HG03196 (cell line): ENCODE measurements at regions not wholly inside any gene's neighbourhood (a gene's known extent, or its start where the extent isn't known, plus 50 kb on each side); places are given as distances from the start of the nearest gene placed in this dataset.
"Not testable (repeated sequence)": the region's sequence is repeated elsewhere in the genome, so short reads cannot be mapped to it uniquely, and the experiment has no call there.

Experiments
- ATAC-seq: cut with Tn5 transposase; IDR thresholded peaks from one replicate; pipeline ENCODE4 v1.9.1; 2021; ENCODE audit not compliant: unreplicated experiment

DNA sequence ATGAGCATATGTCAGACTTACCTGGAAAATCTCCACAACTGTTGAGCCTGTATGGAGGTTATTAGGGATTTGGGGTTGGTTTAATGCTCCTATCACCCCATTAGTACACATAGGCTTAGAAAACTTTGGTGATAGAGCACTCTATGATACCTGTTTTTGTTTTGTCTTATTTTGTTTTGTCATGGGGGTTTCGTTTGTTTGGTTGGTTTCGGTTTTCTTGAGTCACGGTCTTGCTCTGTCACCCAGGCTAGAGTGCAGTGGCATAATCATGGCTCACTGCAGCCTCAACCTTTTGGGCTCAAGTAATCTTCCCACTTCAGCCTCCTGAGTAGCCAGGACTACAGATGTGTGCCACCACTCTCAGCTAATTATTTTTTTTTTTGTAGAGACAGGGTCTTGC is 70.0 kb downstream of the MZT1 start:
- ATAC-seq: no peak

DNA sequence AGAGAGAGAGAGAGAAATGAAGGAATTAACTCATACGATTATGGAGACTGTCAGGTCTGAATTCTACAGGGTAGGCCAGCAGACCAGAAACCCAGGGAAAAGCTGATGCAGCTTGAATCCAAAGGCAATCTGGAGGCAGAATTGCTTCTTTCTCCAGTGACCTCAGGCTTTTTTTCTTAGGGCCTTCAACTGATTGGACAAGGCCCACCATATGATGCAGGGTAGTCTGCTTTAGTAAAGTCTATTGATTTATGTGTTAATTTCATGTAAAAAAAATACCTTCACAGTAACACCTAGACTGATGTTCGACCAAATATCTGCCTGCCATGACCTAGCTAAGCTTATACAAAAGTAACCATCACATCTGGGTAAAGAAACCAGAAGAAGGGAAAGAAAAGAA is 71.1 kb downstream of the MZT1 start:
- no peak for ATAC-seq

DNA sequence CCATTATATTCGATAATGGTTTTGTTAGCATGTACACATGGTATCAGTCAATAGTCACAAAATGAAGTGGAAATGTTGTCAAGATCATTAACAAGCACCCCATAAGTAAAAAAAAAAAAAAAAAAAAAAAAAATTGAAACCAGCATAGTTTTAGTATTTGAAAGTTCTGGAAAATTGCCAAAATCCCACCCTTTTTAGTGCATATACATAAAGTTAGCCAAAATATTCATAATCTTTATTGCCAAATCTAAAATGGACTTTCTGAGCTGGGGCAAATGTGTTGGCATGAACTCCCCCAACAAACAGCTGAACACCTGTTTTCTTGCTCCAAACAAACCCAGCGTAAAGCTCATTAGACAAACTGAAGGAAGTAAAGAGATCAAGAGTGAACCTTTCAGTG is 73.9 kb downstream of the MZT1 start:
- ATAC-seq: no peak

DNA sequence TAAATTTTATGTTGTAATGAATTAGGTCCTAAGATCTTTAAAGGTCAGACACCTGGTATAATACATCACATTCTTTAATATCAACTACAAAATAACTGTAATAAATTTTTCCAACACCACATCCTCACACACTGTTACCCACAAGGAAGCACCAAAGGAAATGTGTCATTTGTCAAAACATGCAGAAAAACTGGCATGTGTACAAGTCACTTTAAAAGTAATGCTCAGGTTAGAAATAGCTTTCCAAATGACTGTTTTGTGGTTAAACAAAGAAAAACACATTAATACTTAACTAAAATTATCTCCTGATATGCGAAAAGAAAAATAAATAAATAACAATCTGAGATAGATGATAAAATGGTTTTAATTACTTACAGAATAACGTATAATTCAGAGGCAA is 74.7 kb downstream of the MZT1 start:
- no peak for ATAC-seq

DNA sequence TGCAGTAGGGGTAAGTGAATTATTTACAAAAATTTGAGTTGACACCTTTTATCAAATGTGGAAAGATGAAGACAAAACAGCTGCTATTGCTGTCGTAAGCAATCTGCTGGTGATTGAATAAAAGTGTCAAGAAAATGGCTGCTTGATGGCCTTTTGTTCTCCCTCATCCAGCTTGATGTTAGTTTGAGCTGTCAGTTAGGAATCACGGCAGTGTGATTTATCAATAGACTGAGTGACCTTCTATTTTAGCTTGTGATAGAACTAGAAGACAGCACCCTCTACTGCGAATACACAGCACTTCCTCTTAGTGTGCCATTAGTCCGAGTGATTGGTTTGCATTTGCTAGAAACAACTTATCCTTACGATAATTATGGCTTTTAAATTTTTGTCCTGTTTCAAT is 76.3 kb downstream of the MZT1 start:
- no peak for ATAC-seq

DNA sequence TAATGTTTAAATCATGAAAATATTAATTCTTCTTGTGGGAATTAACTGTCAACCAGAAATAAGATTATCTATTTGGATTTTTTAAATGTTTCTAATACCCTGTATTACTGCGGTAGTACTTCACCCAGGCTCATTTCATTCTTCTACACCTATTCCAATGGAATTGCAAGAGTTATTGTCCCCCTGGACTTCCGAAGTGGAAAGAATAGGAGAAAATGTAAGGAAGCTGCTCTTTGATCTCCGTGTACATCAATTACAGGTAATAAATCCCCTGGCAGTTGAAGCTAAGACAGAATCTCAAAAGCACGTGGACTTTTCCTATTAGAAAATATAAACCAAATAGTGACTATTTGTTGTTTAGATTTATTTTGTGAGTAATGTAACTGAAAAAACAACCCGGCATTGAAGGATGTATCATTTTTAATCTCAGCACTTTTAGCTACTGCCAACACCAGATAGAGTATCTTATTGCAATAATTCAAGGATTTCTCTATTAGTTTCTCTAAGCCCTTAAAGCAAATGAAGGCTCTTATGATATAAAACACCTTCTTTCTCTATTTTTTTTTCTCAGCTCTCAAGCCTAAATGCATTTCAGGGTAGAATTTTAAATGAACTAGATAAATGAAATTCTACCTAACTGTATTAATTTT is 77.3 kb downstream of the MZT1 start:
- ATAC-seq: no peak

DNA sequence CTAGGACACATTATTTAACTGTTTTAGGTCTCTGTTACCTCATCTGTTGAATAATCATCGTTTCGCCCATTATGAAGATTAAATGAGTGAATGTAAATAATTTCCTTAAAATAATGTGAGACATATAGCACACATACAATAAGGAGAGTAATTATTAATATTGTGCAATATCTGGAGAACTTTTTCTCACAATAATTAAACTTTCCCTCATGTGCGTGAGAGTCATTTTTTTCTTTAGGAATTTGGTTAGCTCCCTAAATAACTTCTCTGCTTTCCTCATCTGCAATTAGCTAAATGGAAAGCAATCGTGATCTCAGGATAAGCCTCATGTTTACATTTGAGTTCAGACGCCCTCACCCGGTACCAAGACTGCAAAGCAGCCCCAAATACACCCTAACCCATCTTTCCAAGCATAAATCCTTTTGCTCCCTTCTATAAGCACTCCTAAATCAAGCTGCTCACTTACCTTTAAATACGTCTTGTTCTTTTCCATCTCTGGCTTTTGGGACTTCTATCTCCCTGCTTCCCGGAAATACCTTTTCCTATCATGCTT is 78.8 kb downstream of the MZT1 start:
- ATAC-seq: no peak

DNA sequence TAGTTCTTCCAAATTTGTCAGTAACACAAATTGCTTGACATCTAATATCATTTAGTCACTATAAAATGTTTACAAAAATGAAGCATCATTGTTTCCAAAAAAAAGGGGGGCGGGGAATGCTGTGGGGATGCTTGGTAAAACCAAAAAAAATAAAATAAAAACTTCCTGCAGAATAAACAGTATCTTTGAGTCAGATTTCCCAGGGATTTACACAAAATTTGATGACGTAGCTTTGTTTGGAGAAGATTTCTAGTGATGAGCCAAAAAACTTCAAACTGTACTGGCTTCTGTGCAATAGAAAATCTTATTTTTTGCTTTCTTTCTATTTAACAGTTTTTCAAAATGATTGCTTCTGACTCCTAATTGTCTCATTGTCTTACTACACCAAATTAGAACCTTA is 80.0 kb downstream of the MZT1 start:
- no peak for ATAC-seq

DNA sequence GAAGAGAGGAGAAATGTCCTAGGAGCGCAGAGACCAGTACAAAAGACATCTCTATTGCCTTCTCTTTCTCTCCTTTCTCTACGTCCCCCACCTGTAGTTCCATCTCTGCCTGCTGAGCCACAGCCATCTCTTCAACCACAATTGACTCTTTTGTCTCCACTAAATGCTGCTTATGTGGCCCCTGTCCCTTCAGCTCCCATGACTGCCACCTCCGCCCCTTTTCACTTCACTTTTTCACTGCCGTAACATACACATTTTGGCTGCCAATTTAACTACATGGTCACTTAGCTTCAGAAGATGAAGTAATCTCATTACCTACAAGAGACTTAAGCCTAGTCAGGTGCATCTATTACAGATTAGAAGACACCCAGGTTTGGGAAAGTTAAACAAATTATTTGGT is 81.9 kb downstream of the MZT1 start:
- ATAC-seq: no peak

DNA sequence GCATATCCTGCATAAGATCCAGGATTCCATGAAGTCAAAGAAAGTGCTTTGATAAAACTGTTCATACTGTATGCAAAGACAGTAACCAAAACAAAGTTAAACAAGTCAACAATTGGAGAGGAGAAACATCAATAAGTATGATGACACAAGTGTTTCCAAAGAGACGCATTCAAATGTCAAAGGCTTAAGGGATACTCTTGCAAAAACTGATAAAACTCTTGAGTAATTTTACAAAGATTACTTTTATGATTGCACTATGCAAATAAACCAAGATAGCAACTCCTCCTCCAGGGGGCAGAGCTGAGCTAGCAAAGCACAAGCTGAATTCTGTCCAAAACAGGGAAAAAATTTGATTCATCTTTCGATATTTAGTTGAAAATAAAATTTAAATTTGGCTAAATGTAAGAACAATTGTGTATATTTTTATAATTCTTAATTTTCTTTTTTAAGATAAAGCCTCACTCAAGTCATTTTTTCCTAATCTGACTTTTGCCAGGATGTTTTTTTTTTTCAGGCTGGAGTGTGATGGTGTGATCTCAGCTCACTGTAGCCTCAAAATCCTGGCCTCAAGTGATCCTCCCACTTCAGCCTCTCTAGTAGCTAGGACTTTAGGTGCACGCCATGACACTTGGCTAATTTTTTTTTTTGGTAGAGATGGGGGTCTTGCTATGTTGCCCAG is 84.0 kb downstream of the MZT1 start:
- no peak for ATAC-seq

DNA sequence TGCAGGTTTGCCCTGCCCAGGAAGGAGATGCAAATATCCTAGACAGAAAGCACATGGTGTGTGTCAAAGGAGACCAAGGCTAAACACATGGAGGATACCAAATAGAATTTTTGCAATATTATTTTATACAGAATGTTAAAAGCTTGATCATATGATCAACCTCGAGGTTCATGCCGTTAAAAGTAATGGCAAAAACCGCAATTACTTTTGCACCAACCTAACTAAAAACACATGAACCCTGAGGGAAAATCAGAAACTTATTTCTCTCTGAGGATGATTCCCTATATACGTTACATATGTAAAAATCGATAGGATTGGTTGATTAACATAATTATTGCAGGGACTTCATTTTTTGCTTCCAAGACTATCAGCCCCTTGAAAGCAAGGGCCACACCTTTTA is 88.1 kb downstream of the MZT1 start:
- ATAC-seq: no peak

DNA sequence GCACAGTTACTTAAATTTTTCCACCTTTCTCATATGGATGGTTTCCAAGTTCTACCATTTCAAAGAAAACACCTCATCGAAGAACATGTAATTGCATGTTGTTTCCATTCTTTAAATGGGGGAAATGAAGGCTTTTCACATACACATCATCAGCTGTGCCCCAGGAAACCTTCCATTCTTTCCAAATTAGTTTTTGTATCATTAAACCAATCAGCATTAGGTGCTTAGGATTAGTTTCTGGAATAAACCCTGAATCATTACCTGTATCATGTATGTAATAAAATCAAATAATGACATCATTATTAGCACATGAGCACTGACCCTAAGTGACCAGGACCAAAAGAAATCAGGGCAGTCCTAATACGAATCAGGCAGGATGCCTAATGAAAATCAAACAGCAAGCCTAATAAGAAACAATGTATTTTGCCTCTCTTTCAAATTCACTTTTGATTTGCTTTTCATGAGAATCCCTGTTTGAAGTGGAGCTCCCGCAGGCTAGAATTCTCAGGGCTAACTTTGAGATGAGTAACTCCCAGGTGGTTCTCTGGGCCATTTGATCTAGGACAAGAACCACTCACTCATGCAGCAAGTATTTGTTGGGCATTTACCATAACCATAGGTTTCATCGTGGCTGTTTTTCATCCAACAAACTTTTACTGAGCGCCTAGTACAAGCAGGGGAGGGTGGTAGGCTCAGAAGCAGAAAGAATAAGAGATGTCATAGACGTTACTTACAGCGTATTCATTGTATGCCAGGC is 89.2 kb downstream of the MZT1 start:
- ATAC-seq: no peak

DNA sequence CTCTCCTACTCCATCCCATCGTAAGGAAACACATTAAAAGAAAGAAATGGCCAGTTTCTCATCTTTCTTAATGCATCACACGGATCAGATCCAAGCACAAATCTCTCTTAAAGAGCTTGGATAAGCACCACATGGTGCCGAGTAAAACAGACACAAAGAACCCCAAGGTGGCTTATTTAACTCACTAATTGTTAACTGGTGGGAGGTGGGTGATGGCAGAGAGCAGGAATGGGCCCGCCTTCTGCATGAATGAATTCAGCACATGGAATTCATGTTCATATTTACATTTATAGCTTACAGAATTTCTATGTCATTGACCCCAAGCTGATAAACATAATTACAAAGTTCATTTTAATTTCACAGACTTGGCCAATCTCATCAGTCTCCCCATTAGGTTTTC is 89.9 kb downstream of the MZT1 start:
- ATAC-seq: no peak

DNA sequence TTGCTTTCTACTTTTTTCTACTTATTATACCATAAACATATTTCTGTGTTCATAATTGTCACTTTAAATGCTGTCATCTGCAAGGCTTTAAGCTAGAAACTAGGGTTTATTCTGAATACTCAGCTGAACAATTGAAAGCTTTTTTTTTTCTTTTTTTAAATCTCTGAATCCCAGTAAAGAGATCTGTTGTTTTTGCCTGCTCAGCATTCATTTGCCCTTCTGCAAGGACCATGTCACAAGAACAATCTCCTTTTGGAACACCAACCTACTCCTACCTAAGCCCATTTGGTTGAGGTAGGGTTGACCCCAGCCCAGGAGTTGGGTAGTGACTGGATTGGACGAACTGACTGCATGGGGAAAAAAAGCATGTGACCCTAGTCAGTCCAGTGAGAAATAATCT is 92.6 kb downstream of the MZT1 start:
- ATAC-seq: no peak

DNA sequence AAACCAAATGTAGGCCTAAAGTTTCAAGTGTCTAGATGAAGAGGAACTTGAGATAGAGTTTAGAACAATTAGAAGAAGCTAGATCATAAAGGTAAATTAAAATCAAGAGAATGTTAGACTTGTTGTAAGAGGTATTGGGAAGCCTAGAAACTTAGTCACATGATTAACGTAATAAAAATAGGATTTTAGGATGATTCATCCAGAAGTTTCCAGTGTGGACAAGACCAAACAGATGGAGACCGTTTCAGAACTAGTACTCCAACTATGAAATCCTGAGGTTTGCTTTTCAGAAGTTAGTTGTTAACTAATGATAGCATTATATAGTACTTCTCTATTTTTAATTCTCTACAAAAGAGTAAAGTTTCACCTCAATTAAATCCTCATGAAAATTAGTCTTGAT is 104.9 kb downstream of the MZT1 start:
- ATAC-seq: no peak

DNA sequence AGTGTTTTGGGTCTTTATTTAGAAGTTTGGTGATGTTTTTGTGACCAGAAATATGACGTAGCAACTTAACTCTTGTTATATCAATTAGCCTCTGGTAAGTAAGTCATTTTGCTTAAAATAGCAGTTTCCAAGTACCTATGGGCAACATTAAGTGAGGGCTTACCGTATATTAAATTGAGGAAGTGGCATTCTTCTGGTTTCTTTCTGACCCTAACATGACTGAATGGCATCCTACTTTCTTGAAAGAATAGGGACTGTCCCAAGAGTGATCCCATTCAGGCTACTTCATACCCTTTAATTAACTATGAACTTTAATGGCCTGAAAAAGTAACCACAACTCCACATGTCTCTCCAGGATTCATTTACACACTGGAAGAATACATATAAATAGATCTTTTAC is 106.6 kb downstream of the MZT1 start:
- no peak for ATAC-seq

DNA sequence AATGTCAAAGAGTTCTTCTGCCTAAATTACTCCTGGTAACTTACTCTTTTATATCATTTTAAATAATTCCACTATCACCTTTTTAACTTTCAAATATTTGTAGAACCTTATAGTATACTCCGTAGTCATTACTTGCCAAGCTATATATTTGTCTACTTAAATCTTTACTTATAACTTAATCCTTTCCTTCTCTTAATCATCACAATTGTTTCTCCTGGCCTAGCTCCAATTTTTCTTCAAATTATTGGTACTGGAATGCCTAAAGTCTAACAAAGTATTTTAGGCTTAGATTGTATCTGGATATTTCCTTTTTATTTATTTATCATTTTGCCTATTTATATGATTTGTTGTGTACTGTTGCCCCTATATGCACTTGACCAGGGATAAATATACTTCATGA is 109.5 kb downstream of the MZT1 start:
- no peak for ATAC-seq

DNA sequence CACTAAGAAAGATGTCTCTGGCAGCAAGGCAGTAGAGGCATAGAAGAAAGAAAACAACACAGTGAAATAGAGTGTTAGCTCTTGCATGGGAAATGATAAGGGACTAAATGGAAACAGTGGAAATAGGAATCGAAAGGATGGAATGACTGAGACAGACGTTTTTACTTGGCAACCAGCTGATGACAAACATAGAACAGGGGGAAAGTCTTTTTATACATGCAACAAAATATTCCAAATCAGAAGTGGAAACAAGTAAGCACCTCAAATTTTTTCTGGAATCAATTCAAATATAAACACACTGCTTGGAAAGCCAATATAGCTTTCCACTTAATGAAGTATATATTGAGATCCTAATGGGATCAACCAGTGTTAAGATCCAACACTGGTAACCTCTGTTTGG is 110.2 kb downstream of the MZT1 start:
- ATAC-seq: no peak

DNA sequence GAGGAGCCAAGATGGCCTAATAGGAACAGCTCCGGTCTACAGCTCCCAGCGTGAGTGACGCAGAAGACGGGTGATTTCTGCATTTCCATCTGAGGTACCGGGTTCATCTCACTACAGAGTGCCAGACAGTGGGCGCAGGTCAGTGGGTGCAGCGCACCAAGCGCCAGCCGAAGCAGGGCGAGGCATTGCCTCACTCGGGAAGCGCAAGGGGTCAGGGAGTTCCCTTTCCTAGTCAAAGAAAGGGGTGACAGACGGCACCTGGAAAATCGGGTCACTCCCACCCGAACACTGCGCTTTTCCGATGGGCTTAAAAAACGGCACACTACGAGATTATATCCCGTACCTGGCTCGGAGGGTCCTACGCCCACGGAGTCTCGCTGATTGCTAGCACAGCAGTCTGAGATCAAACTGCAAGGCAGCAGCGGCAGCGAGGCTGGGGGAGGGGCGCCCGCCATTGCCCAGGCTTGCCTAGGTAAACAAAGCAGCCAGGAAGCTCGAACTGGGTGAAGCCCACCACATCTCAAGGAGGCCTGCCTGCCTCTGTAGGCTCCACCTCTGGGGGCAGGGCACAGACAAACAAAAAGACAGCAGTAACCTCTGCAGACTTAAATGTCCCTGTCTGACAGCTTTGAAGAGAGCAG is 117.1 kb downstream of the MZT1 start:
- not testable (repeated sequence) for ATAC-seq

DNA sequence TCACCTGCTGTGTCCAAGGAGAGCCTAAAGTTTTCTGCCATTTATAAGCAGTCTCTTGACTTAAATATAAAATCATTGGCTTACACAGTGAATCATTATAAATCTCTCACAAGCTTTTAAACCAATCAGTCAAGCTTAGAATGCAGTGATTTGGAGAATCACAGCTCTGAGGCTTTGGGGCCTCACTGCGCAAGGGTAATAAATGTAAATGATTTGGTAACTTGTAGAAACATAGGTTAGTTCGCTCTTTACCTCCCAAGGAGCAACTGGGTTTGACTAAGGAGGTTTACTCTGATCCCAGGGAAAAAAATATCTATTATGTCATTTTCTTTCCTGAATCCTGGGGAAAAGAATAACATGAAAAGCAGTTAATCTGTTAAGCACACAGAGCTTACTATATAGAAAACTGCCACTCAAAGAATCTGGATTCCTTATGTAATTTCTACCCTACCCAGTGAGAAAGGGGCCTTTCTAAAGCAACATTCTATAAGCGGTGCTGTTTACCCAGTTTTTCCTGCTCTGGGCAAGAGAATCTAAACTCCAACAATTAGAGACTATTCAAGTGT is 128.2 kb downstream of the MZT1 start:
- ATAC-seq: no peak

DNA sequence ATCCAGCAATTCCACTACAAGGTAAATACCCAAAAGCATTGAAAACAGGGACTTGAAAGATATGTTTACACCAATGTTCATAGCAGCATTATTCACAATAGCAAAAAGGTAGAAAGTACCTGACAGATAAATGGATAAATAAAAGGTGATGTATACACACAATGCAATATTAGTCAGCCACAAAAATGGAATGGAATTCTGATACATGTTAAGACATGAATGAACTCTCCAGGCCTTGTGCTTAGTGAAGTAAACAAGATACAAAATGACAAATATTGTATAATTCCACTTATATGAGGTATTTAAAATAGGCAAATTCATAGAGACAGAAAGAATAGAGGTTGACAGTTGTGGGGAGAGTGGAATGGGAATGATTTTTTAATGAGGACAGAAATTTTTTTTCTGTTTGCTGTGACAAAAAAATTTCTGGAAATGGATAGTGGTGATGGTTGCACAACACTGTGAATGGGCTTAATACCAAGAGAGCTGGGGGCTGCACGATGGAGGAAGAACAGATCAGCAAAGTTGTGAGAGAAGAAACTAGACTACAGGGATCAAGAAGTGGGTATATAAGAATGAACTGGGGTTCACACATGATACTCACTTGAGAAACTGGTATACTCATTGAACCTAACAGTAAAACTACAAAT is 137.2 kb downstream of the MZT1 start:
- no peak for ATAC-seq
